Stimulated activated CD4-positive, alpha-beta T cell treated with anti-CD3 and anti-CD28 coated beads, Interleukin-4, amount 100 ng/mL, for 48 hours (primary cell): ENCODE measurements at regions not wholly inside any gene's neighbourhood (a gene's known extent, or its start where the extent isn't known, plus 50 kb on each side); places are given as distances from the start of the nearest gene placed in this dataset.
"Not testable (repeated sequence)": the region's sequence is repeated elsewhere in the genome, so short reads cannot be mapped to it uniquely, and the experiment has no call there.

Experiments
- DNase-seq, 2 donors: peaks; one replicate each; pipeline ENCODE4 v3.0.0-alpha.2; 2020; ENCODE audit warnings: low read depth in 2 of 2

DNA sequence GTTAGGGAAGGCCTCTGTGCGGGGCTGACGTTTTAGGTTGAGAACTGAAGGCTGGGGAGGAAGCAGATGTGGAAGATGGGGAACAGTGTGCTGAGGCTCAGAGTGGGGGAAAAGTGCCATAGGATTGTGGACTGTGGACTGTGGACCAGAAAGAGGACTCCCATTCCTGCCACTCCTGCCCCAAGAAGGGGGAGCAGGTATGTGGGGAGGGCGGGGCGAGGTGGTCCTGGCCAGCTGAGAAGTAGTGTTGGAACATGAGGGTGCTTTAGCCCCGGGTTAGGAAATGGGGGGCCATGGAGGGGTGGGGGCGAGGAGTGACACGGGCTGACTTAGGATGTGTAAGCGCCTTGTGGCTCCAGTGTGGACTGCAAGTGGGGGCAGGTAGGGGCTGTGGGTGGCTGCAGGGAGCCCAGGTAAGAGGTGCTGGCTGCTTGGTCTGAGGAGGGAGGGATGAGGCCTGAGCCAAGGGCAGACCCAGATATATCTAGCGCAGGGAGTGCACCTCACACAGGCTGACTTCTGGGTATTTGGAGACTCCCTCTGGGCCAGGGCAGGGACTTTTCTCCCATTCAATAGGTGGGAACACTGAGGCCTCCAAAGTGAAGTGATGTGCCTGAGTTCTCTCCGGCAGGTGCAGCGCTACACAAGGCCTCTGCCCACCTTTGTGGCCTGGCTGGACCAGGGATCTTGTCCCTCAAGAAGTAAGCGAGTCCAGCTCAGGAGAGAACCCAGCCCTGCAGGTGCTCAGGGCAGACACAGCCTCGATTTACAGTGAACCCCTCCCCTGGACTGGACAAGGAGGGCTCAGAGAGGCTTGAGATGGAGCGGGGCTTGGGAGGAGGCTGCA, 76.6 kb upstream of the TOX2 start:
- DNase-seq, result no peak

DNA sequence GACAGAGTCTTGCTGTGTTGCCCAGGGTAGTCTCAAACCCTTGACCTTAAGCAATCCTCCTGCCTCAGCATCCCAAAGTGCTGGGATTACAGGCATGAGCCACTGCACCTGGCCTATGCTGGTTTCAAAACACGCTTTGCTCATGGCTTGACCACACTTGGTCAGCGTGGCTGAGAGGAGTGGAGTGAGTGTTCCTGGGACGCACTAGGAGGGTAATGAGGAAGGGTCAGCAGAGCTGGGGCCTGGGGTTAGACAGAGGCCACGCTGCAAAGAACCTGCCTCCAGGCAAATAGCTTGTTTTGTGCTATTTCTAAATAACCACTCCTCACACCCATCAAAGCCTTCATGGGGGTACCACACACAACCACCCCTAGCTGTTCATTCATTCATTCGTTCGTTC, 77.9 kb upstream of the TOX2 start:
- DNase-seq, result no peak

DNA sequence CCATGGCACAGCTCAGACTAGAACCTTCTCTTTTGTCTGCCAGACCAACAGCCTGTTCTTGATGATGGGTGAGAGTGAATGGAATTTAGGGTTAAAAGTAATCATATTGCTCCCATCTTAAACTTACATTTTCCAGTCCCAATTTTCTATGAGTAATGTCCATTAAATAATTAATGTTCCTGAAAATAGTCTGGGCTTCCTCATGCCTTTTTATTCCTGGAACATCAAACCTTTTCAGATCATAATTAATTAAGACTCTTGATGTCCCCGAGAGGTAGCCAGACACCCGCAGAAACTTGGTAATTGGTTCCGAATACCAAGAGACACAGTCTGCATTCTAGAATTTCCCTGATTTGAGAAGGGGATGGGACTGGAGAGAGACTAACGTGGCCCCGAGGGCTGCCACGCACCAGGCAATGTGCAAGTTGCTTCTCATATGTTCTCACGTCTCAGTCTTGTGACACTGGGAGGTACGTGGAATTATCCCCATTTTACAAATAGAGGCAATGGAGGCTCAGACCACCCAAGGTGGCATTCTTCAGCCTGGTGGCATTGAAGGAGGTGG, 78.6 kb upstream of the TOX2 start:
- no peak for DNase-seq

DNA sequence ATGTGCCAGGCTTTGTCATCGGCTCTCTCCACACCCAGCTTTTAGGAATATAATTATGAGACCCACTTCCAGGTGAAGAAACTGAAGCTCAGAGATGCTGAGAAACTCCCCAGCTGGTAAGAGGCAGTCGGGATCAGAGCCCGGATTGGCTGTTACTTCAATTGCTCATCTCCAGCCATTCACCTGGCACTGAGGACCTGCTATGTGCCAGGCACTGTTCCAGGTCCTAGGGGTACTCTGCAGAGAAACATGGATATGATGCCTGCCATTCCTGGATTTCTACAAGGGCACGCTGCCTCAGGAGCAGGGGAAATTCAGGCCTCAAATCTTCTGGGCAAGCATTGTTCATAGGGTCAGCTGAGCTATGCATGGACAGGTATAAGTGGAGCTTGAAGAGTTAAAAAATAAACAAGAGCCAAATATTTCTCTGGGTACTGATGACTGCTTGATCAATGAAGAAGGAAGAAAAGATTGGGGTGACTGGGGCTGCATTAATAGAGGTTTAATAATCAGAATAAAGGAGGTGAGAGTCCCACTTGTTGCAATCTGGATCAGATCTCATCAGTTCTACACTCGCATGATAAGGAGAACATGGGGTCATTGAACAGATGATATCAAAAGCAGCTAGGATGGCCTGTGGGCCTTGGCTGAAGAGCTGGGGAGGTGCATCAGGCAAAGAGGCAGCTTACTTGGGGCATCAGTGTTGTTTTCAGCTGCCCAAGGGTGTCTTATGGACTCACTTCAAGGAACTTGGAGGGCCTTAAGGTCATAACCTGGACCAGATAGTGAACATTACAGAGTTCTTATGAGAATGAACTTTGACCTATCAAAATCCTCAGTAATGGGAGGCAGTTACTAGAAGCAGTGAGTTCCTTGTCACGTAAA, 80.9 kb upstream of the TOX2 start:
- DNase-seq, result no peak

GRCh38 chr20:43832961-43833360, 81.7 kb upstream of the TOX2 start:
- DNase-seq, result no peak

DNA sequence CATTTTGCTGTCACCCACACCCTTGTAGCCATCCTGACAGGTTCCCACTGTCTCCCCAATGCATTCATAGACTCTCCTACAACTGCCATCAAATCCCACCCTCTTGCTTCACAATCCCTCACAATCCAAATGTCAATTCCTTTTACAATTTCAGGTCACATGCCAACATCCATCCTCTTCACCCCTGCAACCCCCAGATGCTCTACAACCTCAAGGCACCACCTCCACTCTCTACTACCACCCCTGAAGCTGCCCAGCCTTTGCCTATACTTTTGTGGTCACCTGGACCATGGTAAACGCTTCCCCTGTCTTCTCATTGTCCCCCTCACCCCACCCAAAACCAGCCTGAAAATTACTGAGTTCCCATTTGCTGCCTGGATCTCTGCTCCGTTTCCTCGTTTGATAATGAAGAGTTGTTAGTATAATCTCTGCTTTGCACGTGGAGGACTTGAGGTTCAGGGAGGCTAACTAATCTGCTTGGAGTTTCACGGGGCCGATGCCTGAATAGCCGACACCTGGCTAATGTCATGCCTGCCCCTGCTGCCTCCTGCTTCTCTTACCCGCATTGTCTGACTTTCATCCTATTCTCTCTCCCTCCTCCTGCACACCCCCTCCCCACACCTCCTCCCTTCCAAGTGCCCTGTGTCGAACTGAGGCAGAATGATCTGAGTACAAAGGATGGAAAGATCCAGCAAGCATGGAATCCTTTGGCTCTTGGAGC, 82.4 kb upstream of the TOX2 start:
- DNase-seq, result no peak

DNA sequence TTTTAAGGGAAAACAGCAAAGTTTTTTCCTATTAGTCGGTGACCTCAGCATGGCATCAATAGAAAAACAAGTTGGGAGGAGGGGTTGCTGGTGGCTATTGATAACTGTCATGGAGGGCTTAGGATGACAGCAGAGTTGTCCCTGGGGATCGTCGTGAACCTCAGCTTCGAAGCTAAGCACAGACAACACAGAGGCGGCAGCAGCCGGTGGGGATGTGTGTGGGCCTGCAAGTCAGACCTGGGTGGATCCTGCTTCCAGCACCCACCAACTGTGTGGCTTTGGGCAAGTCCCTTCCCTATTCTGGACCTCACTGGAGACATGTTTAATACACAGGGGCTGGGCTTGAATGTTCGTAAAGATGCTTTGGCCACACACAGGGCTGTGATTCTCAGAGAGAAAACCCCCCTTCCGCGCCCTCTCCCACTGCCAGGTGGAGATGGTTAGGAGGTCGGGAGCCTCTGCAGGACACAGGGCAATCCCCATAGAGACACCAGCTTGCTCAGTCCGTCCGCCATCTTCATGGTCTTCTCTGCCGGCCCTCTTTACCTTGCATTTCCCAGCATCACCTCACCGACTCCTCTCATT, 83.1 kb upstream of the TOX2 start:
- no peak for DNase-seq

DNA sequence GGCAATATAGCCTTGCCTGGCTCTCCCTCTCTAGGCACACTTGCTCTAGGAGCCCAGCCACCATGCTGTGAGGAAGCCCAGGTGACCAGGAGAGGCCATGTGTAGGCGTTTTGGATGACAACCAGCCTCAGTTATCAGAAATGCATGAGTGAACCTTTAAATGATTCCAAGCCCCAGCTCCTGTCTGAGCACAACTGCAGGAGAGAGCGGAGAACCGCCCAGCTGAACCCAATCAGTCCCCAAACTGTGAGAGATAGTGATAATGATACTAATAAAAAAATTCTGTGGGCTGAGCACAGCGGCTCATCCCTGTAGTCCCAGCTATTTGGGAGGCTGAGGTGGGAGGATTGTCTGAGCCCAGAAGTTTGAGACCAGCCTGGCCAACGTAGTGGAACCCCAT, 83.8 kb upstream of the TOX2 start:
- DNase-seq, result no peak

- DNase-seq, result no peak
Measured at GRCh38 chr20:43829951-43830690, 84.5 kb upstream of the TOX2 start.

- no peak for DNase-seq
Measured at GRCh38 chr20:43827940-43828562, 86.6 kb upstream of the TOX2 start.

DNA sequence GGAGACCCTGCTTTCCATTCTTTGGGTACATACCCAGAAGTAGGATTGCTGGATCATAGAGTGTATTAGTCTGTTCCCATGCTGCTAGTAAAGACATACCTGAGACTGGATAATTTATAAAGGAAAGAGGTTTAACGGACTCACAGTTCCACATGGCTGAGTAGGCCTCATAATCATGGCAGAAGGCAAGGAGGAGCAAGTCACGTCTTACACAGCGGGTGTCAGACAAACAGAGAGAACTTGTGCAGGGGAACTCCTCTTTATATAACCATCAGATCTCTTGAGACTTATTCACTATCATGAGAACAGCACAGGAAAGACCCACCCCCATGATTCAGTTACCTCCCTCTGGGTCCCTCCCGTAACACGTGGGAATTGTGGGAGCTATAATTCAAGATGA, 87.7 kb upstream of the TOX2 start:
- DNase-seq, result not testable (repeated sequence)

GRCh38 chr20:43825581-43825980, 89.1 kb upstream of the TOX2 start:
- no peak for DNase-seq

DNA sequence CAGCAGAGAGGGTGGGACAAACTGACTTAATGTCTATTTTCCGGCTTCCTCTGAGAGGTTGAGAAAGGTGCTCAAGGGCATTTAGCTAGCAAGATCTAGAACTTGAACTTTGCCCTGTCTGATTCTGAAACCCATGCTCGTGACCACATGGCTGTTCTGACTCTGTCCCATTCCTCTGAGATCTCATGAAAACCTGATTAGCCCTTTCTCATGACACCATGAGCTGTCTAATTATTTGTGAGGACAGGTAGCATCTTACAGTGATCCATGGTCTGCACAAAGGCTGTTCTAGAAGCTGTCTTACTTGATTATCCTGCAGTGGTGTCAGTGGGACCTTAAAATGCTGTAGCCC, 89.6 kb upstream of the TOX2 start:
- DNase-seq, result no peak

GRCh38 chr20:43824309-43825050, 90.2 kb upstream of the TOX2 start:
- DNase-seq, result no peak

- DNase-seq, result peak in 1 of 2 donors; percentile 19
Measured at GRCh38 chr20:43821795-43822194, 92.9 kb upstream of the TOX2 start.

GRCh38 chr20:43820731-43821330, 93.8 kb upstream of the TOX2 start:
- no peak for DNase-seq

DNA sequence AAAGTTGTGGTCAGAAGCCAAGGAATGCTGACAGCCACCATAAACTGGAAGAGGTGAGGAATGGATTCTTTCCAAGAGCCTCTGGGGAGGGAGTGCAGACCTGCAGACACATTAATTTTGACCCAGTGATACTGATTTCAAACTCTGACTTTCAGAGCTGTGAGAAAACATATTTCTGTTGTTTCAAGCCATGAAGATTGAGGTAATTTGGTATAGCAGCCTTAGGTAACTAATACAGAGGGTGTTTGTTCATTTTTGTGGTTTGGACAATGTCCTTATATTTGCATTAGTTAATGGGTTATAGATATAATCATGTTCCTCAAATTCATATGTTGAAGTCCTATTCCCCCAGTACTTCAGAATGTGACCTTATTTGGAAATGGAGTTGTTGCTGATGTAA, 85.4 kb upstream of the GTSF1L start:
- DNase-seq, result no peak

DNA sequence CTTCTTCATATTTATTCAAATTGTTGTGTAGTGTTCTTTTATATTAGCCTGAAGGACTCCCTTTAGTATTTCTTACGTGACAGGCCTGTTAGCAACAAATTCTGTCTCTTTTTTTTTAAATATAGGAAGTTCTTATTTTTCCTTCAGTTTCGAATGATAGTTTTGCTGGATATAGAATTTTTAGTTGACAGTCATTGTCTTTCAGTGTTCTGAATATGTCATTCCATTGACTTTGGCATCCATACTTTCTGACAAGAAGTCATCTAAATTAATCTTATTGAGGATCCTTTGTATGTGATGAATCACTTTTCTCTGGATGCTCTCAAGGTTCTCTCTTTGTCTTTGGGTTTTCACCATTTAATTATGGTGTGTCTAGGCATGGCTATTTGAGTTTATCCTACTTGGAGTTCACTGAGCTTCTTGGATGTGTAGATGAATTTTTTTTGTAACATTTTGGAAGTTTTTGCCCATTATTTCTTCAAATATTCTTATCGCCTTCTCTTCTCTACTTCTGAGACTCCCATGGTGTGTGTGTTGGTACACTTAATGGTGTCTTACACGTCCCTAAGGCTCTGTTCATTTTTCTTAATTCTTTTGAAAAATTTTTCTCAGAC, 82.5 kb upstream of the GTSF1L start:
- DNase-seq, result no peak

DNA sequence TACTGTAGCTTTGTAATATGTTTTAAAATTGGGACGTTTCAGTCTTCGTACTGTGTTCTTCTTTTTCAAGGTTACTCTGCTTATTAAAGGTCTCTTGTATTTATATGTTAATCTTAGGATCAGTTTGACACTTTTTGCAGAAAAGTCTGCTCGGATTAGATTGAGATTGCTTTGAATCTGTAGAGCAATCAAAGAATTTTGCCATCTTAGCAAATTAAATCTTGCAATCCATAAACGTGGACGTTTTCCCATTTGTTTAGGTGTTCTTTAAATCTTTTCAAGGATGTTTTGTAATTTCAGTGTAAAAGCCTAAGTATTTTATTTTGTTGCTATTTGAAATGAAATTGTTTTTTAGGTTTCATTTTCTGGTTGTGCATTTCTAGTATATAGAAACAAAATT, 78.0 kb upstream of the GTSF1L start:
- no peak for DNase-seq
